ENCODE measurements at regions not wholly inside any gene's neighbourhood (a gene's known extent, or its start where the extent isn't known, plus 50 kb on each side); places are given as distances from the start of the nearest gene placed in this dataset.

- TF ChIP-seq CREB5 (CRISPR knock-in tag; IDR thresholded peaks at IDR 0.05; ENCODE audit: low read depth) (no peak), CSDC2 (CRISPR knock-in tag; IDR thresholded peaks at IDR 0.05) (no peak), ZC3H10 (CRISPR knock-in tag; IDR thresholded peaks at IDR 0.05) (no peak), ARNTL (CRISPR knock-in tag; IDR thresholded peaks at IDR 0.05; ENCODE audit: borderline replicate concordance, low read depth) (no peak)
Measured at GRCh38 chr6:137434640-137435039, 59.6 kb downstream of the OLIG3 start.

GRCh38 chr6:137432054-137432611 is 62.1 kb downstream of the OLIG3 start:
- TF ChIP-seq GLIS3 (CRISPR knock-in tag; IDR thresholded peaks at IDR 0.05): no peak
- no peak for TF ChIP-seq TCF4 (CRISPR knock-in tag; IDR thresholded peaks at IDR 0.05; ENCODE audit: borderline replicate concordance)
- no peak for TF ChIP-seq RARB (CRISPR knock-in tag; IDR thresholded peaks at IDR 0.05)
- TF ChIP-seq TSHZ2 (CRISPR knock-in tag; IDR thresholded peaks at IDR 0.05): no peak
- no peak for TF ChIP-seq ISL1 (CRISPR knock-in tag; IDR thresholded peaks at IDR 0.05)
- no peak for TF ChIP-seq POU6F1 (CRISPR knock-in tag; IDR thresholded peaks at IDR 0.05; ENCODE audit: borderline replicate concordance, low read depth)
- TF ChIP-seq ZNF8 (CRISPR knock-in tag; IDR thresholded peaks at IDR 0.05): no peak
- ATAC-seq: no peak

More at GRCh38 chr6:137434640-137435039, 59.6 kb downstream of the OLIG3 start:
- no peak for ATAC-seq

GRCh38 chr6:137430954-137431353 is 63.2 kb downstream of the OLIG3 start:
- no peak for TF ChIP-seq ESRRG (CRISPR knock-in tag; IDR thresholded peaks at IDR 0.05)
- no peak for TF ChIP-seq SNAI2 (CRISPR knock-in tag; IDR thresholded peaks at IDR 0.05)
- TF ChIP-seq RARB (CRISPR knock-in tag; IDR thresholded peaks at IDR 0.05): no peak
- TF ChIP-seq ZNF70 (CRISPR knock-in tag; IDR thresholded peaks at IDR 0.05): no peak
- no peak for TF ChIP-seq ZC3H10 (CRISPR knock-in tag; IDR thresholded peaks at IDR 0.05)
- TF ChIP-seq TSHZ2 (CRISPR knock-in tag; IDR thresholded peaks at IDR 0.05): no peak
- TF ChIP-seq CSRNP3 (CRISPR knock-in tag; IDR thresholded peaks at IDR 0.05): no peak
- no peak for TF ChIP-seq PATZ1 (CRISPR knock-in tag; IDR thresholded peaks at IDR 0.05; ENCODE audit: borderline replicate concordance)
- TF ChIP-seq ZNF565 (CRISPR knock-in tag; conservative IDR thresholded peaks at IDR 0.05; ENCODE audit: low read depth): no peak
- no peak for TF ChIP-seq TCF4 (CRISPR knock-in tag; IDR thresholded peaks at IDR 0.05; ENCODE audit: borderline replicate concordance)
- TF ChIP-seq BACH2 (CRISPR knock-in tag; IDR thresholded peaks at IDR 0.05; ENCODE audit: borderline replicate concordance): no peak
- no peak for TF ChIP-seq TOX (CRISPR knock-in tag; IDR thresholded peaks at IDR 0.05; ENCODE audit: borderline replicate concordance)
- no peak for TF ChIP-seq GLIS3 (CRISPR knock-in tag; IDR thresholded peaks at IDR 0.05)
- no peak for TF ChIP-seq POU6F1 (CRISPR knock-in tag; IDR thresholded peaks at IDR 0.05; ENCODE audit: borderline replicate concordance, low read depth)
- TF ChIP-seq CREB5 (CRISPR knock-in tag; IDR thresholded peaks at IDR 0.05; ENCODE audit: low read depth): no peak
- no peak for TF ChIP-seq ISL1 (CRISPR knock-in tag; IDR thresholded peaks at IDR 0.05)
- TF ChIP-seq ZFP3 (CRISPR knock-in tag; IDR thresholded peaks at IDR 0.05): no peak
- TF ChIP-seq OSR1 (CRISPR knock-in tag; IDR thresholded peaks at IDR 0.05): no peak
- no peak for ATAC-seq

All from SK-N-SH treated with all-trans-retinoic acid at 6 μM for 48 hours (cell line).